ENCODE measurements at regions not wholly inside any gene's neighbourhood (a gene's known extent, or its start where the extent isn't known, plus 50 kb on each side); places are given as distances from the start of the nearest gene placed in this dataset.

GRCh38 chr4:182190306-182190705 lies 52.9 kb upstream of the TENM3 start:
- no peaks in the 10 kb centered on the region for H3K36me3 ChIP-seq (ENCODE audit: low read depth, missing control alignments)
- H3K9me3 ChIP-seq, result no peaks in the 10 kb centered on the region
- WGBS, 2 donors, result 44 to 58% methylated on average over 8 of the region's 8 CpGs
- no peaks in the 10 kb centered on the region for H3K4me1 ChIP-seq
- DNase-seq, result no peak
- no peaks in the 10 kb centered on the region for H3K27me3 ChIP-seq
- no peak overlapping the region for H3K27ac ChIP-seq
- TF ChIP-seq POLR2A (IDR thresholded peaks at IDR 0.05) (no peak), CTCF (IDR thresholded peaks at IDR 0.05) (no peak)
- no peak overlapping the region for H3K4me3 ChIP-seq
- intact Hi-C loops (cut with DNase I; ENCODE audit: low total_unique reads), result no loop called here

GRCh38 chr4:182192511-182193181 lies 50.6 kb upstream of the TENM3 start:
- DNase-seq, result no peak
- Histone ChIP-seq H3K36me3 (ENCODE audit: low read depth, missing control alignments) (no peaks in the 10 kb centered on the region), H3K4me3 (no peak overlapping the region), H3K27me3 (no peaks in the 10 kb centered on the region), H3K27ac (no peak overlapping the region), H3K9me3 (no peaks in the 10 kb centered on the region), H3K4me1 (no peaks in the 10 kb centered on the region)
- 60 to 82% methylated on average over 1 of the region's 1 CpG for WGBS, 2 donors
- intact Hi-C loops (cut with DNase I; ENCODE audit: low total_unique reads), result no loop called here
- TF ChIP-seq POLR2A (IDR thresholded peaks at IDR 0.05) (no peak), CTCF (IDR thresholded peaks at IDR 0.05) (no peak)

GRCh38 chr4:182193311-182193710 lies 49.9 kb upstream of the TENM3 start:
- Histone ChIP-seq H3K27me3 (no peaks in the 10 kb centered on the region), H3K9me3 (no peaks in the 10 kb centered on the region), H3K36me3 (ENCODE audit: low read depth, missing control alignments) (no peaks in the 10 kb centered on the region), H3K4me1 (no peaks in the 10 kb centered on the region), H3K4me3 (no peak overlapping the region), H3K27ac (no peak overlapping the region)
- 93% methylated on average over 8 of the region's 8 CpGs for WGBS, 2 donors
- no peak for DNase-seq
- TF ChIP-seq CTCF (IDR thresholded peaks at IDR 0.05) (no peak), POLR2A (IDR thresholded peaks at IDR 0.05) (no peak)
- intact Hi-C loops (cut with DNase I; ENCODE audit: low total_unique reads), result no loop called here

MicroRNA genes in the stretch of these regions (microRNA counts, 767-probe panel; counts per million panel counts)
- microRNA hsa-miR-1305, result 0 to 152 counts per million in 2 donors

Small RNA genes in the stretch of these regions (microRNA-seq; reads per million reads assigned to microRNA genes)
- 0 reads per million in 2 donors for gene MIR1305 (ENCODE audit: borderline number of aligned reads in 2 of 2, borderline replicate concordance in 1 of 2)

Small RNA genes in the stretch of these regions (small RNA-seq; reads per million reads assigned to genes)
- gene AC018710.1 (0 reads per million in 2 donors), gene AC019235.1 (0 reads per million in 2 donors), gene MIR1305 (0 reads per million in 2 donors), gene RF00571 (0 reads per million in 2 donors), gene RN7SKP13 (0 reads per million in 2 donors), gene RNA5SP173 (0 to 0.18 reads per million in 2 donors), gene RNU1-45P (0 reads per million in 2 donors)
